A673 (cell line): ENCODE measurements at regions not wholly inside any gene's neighbourhood (a gene's known extent, or its start where the extent isn't known, plus 50 kb on each side); places are given as distances from the start of the nearest gene placed in this dataset.

Experiments used
- BruUV-seq: library from RNA; stranded (reverse); fragments of 400-500 nt; replicated peaks from 2 replicates; lab custom pipeline; 2021; lab: Mats Ljungman, UMichigan
- CTCF ChIA-PET: fragments of 300-600 bp; sonication (Branson Sonifier 250); formaldehyde crosslinking; loops from one replicate; lab custom pipeline; 2022; ENCODE audit warnings: antibody characterized with exemption; lab: Charles Lee
- POLR2A ChIA-PET: fragments of 300-600 bp; sonication (Branson Sonifier 250); formaldehyde crosslinking; loops from one replicate; lab custom pipeline; 2022; ENCODE audit warnings: antibody characterized with exemption; ENCODE audit not compliant: low non-redundant PET; lab: Charles Lee
- DNase-seq: peaks from one replicate; pipeline ENCODE4 v3.0.0-alpha.2; 2015; ENCODE audit warnings: low spot score
- H3K27ac ChIP-seq: fragments of 200-600 bp; sonication (generic); 2 replicates; pipeline ENCODE4 v1.5.1; 2016; ENCODE audit warnings: mixed run types, low read depth, mild to moderate bottlenecking, mixed read lengths, antibody characterized with exemption, low read length; ENCODE audit not compliant: poor library complexity, severe bottlenecking
- H3K27me3 ChIP-seq: fragments of 200-600 bp; sonication (generic); replicated peaks from 2 replicates; pipeline ENCODE4 v1.6.1; 2017; ENCODE audit warnings: mixed run types, low read depth, mild to moderate bottlenecking, mixed read lengths, antibody characterized with exemption, low read length; ENCODE audit not compliant: insufficient read depth, poor library complexity
- H3K36me3 ChIP-seq: fragments of 200-600 bp; sonication (generic); 2 replicates; pipeline ENCODE4 v1.6.1; 2016; ENCODE audit warnings: mixed run types, mild to moderate bottlenecking, mixed read lengths, antibody characterized with exemption, low read length; ENCODE audit not compliant: insufficient read depth, poor library complexity, severe bottlenecking
- H3K4me1 ChIP-seq: fragments of 200-600 bp; sonication (generic); 2 replicates; pipeline ENCODE4 v1.6.1; 2017; ENCODE audit warnings: mixed run types, mild to moderate bottlenecking, mixed read lengths, antibody characterized with exemption, low read length; ENCODE audit not compliant: insufficient read depth, poor library complexity, severe bottlenecking
- H3K4me3 ChIP-seq: fragments of 200-600 bp; sonication (generic); 2 replicates; pipeline ENCODE4 v1.5.1; 2016; ENCODE audit warnings: low read depth, mixed run types, mild to moderate bottlenecking, mixed read lengths, low read length; ENCODE audit not compliant: poor library complexity, severe bottlenecking
- H3K9me3 ChIP-seq: fragments of 200-600 bp; sonication (generic); 2 replicates; pipeline ENCODE4 v1.6.1; 2016; ENCODE audit warnings: mixed run types, low read depth, mild to moderate bottlenecking, mixed read lengths, antibody characterized with exemption, low read length; ENCODE audit not compliant: poor library complexity, severe bottlenecking
- CTCF ChIP-seq: fragments of 300-800, 200-600 bp; sonication (generic); conservative IDR thresholded peaks from 2 replicates; pipeline ENCODE4 v1.5.1; 2017; ENCODE audit warnings: low read depth, mild to moderate bottlenecking, antibody characterized with exemption, low read length, moderate library complexity, mixed read lengths
- EZH2 ChIP-seq: fragments of 200-600 bp; sonication (generic); IDR thresholded peaks from 2 replicates; pipeline ENCODE4 v1.6.1; 2017; ENCODE audit warnings: borderline replicate concordance, low read depth, mild to moderate bottlenecking, mixed read lengths, antibody characterized with exemption, low read length; ENCODE audit not compliant: poor library complexity, severe bottlenecking
- intact Hi-C: fragments of 100-400 bp; cut with micrococcal nuclease; formaldehyde crosslinking; loops from one replicate; pipeline ENCODE4 v1.10.0; 2022; ENCODE audit not compliant: unreplicated experiment

DNA sequence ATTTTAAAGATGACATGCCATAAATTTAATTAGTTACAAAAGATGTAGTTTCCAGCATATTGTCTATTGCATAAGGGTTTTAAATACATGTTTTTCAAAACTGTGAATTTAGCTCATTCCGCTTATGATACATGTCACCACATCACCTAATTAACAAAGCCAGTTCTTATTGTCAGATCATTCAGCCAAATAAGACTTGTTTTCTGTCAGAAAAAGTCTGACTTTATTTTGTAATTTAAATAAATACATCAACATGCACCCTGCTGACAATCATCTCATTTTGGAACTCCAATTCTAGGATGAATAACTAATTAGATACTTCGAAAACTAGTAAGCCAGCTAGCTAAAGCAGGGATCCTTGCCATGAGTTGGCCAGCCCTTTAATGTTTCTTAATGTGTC lies 110.9 kb upstream of the APP start:
- no peaks in the 10 kb centered on the region for H3K9me3 ChIP-seq
- CTCF ChIA-PET: no interaction called here
- H3K4me1 ChIP-seq: peaks cover 25% of the 10 kb centered on the region
- no peaks in the 10 kb centered on the region for H3K36me3 ChIP-seq
- H3K4me3 ChIP-seq: no peak overlapping the region
- TF ChIP-seq CTCF: no peak
- no peak for TF ChIP-seq EZH2
- intact Hi-C loops: no loop called here
- H3K27me3 ChIP-seq: no peaks in the 10 kb centered on the region
- no peak overlapping the region for H3K27ac ChIP-seq
- POLR2A ChIA-PET: no interaction called here
- no peak for DNase-seq
- BruUV-seq: no TSS peak

DNA sequence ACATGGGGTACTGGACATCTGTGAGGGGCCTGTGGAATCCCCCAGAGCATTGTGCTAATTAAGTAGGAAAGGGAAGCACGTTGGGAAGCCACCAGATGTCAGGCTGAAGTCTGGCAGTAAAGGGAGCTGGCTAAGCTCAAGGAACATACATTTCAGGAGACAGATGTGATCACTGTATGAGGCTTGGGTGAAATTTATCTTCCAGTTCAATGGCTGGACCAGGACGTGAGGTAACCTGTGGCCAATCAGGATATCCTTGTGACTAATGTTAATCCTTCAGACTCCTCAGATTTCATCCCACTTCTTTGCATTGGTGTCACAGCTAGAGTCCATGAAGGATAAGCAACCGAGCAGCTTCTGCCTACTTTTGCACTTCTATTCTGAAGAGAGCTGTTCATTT lies 110.2 kb upstream of the APP start:
- no TSS peak for BruUV-seq
- H3K27me3 ChIP-seq: no peaks in the 10 kb centered on the region
- no peak overlapping the region for H3K27ac ChIP-seq
- ChIA-PET CTCF (no interaction called here), POLR2A (no interaction called here)
- TF ChIP-seq CTCF: peak; percentile 23; the same call in 1 of the 2 replicates
- no peak for TF ChIP-seq EZH2
- peaks cover 25% of the 10 kb centered on the region for H3K4me1 ChIP-seq
- no peaks in the 10 kb centered on the region for H3K36me3 ChIP-seq
- no peak overlapping the region for H3K4me3 ChIP-seq
- intact Hi-C loops: no loop called here
- DNase-seq: peak; percentile 67
- H3K9me3 ChIP-seq: no peaks in the 10 kb centered on the region

- intact Hi-C loops: no loop called here
- DNase-seq: no peak
- no peaks in the 10 kb centered on the region for H3K9me3 ChIP-seq
- no peaks in the 10 kb centered on the region for H3K36me3 ChIP-seq
- TSS peak; percentile 93 for BruUV-seq
- no peaks in the 10 kb centered on the region for H3K27me3 ChIP-seq
- no peak for TF ChIP-seq CTCF
- TF ChIP-seq EZH2: no peak
- H3K4me3 ChIP-seq: no peak overlapping the region
- CTCF ChIA-PET: no interaction called here
- no peak overlapping the region for H3K27ac ChIP-seq
- peaks cover 25% of the 10 kb centered on the region for H3K4me1 ChIP-seq
- POLR2A ChIA-PET: no interaction called here
These were observed 109.6 kb upstream of the APP start for GRCh38 chr21:26280148-26280547.
